Activated CD8-positive, alpha-beta T cell treated with anti-CD3 and anti-CD28 coated beads for 36 hours (primary cell): ENCODE measurements at regions not wholly inside any gene's neighbourhood (a gene's known extent, or its start where the extent isn't known, plus 50 kb on each side); places are given as distances from the start of the nearest gene placed in this dataset.
"Not testable (repeated sequence)": the region's sequence is repeated elsewhere in the genome, so short reads cannot be mapped to it uniquely, and the experiment has no call there.

Source experiments
- ATAC-seq: fragments of 200-7000 bp; cut with Tn5 transposase; one replicate; pipeline ENCODE4 v1.10.0; 2021; ENCODE audit warnings: mild to moderate bottlenecking, moderate library complexity
- CTCF ChIA-PET: fragments of 350-600 bp; sonication (Branson Sonifier 250); formaldehyde crosslinking; loops from one replicate; lab custom pipeline; 2021; ENCODE audit warnings: antibody characterized with exemption; lab: Charles Lee
- POLR2A ChIA-PET: fragments of 350-600 bp; sonication (Branson Sonifier 250); formaldehyde crosslinking; loops from one replicate; lab custom pipeline; 2021; ENCODE audit warnings: antibody characterized with exemption; lab: Charles Lee
- DNase-seq: peaks from one replicate; pipeline ENCODE4 v3.0.0-alpha.2; 2020
- H3K27ac Mint-ChIP-seq: one replicate; pipeline ENCODE4 v1.8.0; 2021; ENCODE audit warnings: mild to moderate bottlenecking, mixed read lengths
- H3K27me3 Mint-ChIP-seq: one replicate; pipeline ENCODE4 v1.8.0; 2021; ENCODE audit warnings: mixed read lengths
- H3K36me3 Mint-ChIP-seq: one replicate; pipeline ENCODE4 v1.8.0; 2021; ENCODE audit warnings: low read depth, mixed read lengths
- H3K4me1 Mint-ChIP-seq: one replicate; pipeline ENCODE4 v1.8.0; 2021; ENCODE audit warnings: low read depth, mixed read lengths
- H3K4me3 Mint-ChIP-seq: one replicate; pipeline ENCODE4 v1.8.0; 2021; ENCODE audit warnings: mild to moderate bottlenecking, moderate library complexity, mixed read lengths
- H3K9me3 Mint-ChIP-seq: one replicate; pipeline ENCODE4 v1.8.0; 2021; ENCODE audit warnings: mixed read lengths
- intact Hi-C: fragments of 100-400 bp; cut with micrococcal nuclease; formaldehyde crosslinking; loops from one replicate; pipeline ENCODE4 v1.10.0; 2022
- TF ChIP-seq, protein P1 (sequence below): fragments of 200-600 bp; IDR thresholded peaks from one replicate; pipeline ENCODE4 v1.8.0; 2022; ENCODE audit warnings: antibody characterized with exemption, mild to moderate bottlenecking

DNA sequence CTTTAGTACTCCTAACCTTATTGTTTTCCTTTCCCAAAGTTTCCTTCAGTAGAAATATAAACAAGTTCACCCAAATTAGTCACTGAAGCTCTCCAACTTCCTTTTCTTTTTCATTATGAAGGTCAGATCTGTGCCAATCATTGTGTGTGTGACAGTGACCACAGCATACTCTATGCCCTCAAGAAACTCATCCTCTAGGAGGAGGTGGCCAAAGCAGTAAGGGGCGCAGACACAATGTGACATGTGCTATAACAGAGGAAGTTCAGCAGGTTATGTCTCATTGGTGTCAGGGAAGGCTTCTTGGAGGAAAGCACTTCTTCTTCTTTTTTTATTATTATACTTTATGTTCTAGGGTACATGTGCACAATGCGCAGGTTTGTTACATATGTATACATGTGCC is 60.0 kb upstream of the PSME4 start:
- intact Hi-C loops = no loop called here
- peaks cover 2% of the 10 kb centered on the region for H3K36me3 Mint-ChIP-seq
- CTCF ChIA-PET = no interaction called here
- no peak overlapping the region for H3K4me3 Mint-ChIP-seq
- no peak overlapping the region for H3K27ac Mint-ChIP-seq
- POLR2A ChIA-PET = no interaction called here
- no peaks in the 10 kb centered on the region for H3K27me3 Mint-ChIP-seq
- H3K4me1 Mint-ChIP-seq = peaks cover 4% of the 10 kb centered on the region
- ATAC-seq (no peak), DNase-seq (no peak)
- TF ChIP-seq, protein P1, sequence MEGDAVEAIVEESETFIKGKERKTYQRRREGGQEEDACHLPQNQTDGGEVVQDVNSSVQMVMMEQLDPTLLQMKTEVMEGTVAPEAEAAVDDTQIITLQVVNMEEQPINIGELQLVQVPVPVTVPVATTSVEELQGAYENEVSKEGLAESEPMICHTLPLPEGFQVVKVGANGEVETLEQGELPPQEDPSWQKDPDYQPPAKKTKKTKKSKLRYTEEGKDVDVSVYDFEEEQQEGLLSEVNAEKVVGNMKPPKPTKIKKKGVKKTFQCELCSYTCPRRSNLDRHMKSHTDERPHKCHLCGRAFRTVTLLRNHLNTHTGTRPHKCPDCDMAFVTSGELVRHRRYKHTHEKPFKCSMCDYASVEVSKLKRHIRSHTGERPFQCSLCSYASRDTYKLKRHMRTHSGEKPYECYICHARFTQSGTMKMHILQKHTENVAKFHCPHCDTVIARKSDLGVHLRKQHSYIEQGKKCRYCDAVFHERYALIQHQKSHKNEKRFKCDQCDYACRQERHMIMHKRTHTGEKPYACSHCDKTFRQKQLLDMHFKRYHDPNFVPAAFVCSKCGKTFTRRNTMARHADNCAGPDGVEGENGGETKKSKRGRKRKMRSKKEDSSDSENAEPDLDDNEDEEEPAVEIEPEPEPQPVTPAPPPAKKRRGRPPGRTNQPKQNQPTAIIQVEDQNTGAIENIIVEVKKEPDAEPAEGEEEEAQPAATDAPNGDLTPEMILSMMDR = no peak
- H3K9me3 Mint-ChIP-seq = no peaks in the 10 kb centered on the region

DNA sequence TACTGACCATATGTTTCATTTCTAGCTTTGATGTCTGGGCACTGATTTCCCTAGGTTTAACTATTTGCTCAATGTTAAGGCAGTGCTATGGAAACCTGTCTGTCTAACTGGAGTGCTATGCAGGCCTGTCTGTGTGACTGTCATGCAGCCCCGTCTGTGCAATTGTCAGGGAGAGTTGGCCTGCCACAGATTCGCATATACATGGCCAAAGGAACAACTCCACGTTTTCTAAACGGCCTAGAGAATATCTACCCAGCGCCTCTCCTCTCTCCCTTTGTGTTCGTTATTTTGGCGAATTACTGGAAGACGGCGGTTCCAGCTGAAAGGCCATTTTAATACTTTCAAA is 59.6 kb upstream of the PSME4 start:
- TF ChIP-seq, protein P1 = no peak
- CTCF ChIA-PET = no interaction called here
- Mint-ChIP-seq H3K9me3 (no peaks in the 10 kb centered on the region), H3K27ac (no peak overlapping the region), H3K36me3 (peaks cover 2% of the 10 kb centered on the region), H3K4me3 (no peak overlapping the region), H3K27me3 (no peaks in the 10 kb centered on the region), H3K4me1 (peaks cover 4% of the 10 kb centered on the region)
- no peak for ATAC-seq
- no peak for DNase-seq
- POLR2A ChIA-PET = no interaction called here
- intact Hi-C loops = no loop called here

DNA sequence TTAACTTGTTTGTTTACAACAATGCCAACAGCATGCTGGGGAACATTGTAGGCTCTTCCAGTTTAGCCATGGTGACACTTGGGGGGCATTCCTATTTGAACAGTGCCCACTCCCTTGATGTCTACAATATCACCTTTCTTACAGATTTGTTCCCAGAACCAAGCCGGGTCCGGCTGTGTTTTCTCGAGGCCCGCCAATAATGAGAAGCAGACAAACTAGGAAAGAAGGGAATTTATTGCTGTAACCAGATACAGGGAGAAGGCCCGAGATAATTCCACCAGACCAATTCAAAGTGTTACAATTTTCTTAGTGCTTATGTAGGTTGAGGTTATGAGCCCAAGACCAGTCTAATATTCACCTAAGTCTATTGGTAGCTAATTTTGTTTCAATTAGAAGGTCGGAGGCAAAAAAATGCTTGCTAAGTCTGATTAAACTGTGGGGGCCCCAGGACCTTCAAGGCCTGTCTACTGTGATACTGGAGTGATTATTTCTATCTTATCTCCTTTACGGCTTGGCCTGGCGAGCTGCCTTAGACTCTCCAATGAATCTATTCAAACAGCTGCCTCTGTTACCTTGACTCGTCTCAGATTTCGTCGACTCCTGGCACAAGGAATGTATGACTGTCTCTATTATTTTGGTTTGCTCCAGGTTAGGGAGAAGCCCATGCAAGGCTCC is 59.1 kb upstream of the PSME4 start:
- DNase-seq (no peak), ATAC-seq (no peak)
- ChIA-PET POLR2A (no interaction called here), CTCF (no interaction called here)
- H3K27me3 Mint-ChIP-seq = no peaks in the 10 kb centered on the region
- no peak overlapping the region for H3K4me3 Mint-ChIP-seq
- H3K9me3 Mint-ChIP-seq = no peaks in the 10 kb centered on the region
- H3K4me1 Mint-ChIP-seq = peaks cover 4% of the 10 kb centered on the region
- peaks cover 2% of the 10 kb centered on the region for H3K36me3 Mint-ChIP-seq
- no peak overlapping the region for H3K27ac Mint-ChIP-seq
- TF ChIP-seq, protein P1 = no peak
- intact Hi-C loops = no loop called here

DNA sequence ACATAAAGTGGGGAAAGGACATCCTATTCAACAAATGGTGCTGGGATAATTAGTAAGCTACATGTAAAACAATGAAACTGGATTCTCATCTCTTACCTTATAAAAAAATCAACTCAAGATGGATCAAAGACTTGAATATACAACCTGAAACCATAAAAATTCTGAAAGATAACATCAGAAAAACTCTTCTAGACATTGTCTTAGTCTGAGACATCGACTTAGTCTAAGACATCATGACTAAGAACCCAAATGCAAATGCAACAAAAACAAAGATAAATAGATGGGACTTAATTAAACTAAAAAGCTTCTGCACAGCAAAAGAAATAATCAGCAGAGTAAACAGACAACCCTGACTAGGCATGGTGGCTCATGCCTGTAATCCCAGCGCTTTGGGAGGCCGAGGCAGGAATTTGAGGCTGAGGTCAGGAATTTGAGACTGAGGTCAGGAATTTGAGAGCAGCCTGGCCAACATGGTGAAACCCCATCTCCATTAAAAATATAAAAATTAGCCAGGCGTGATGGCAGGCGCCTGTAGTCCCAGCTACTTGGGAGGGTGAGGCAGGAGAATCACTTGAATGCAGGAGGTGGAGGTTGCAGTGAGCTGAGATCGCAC is 54.8 kb upstream of the PSME4 start:
- POLR2A ChIA-PET, ATAC-seq, H3K27ac Mint-ChIP-seq: not testable (repeated sequence)

DNA sequence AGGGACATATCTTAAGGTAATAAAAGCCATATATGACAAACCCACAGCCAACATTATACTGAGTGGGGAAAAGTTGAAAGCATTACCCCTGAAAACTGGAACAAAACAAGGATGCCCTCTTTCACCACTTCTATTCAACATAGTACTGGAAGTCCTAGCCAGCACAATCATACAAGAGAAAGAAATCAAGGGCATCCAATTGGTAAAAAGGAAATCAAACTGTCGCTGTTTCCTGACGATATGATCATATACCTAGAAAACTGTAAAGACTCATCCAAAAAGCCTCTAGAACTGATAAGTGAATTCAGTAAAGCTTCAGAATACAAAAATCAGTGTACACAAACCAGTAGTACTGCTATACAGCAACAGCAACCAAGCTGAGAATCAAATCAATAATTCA is 53.8 kb upstream of the PSME4 start:
- intact Hi-C loops = no loop called here
- POLR2A ChIA-PET = no interaction called here
- Mint-ChIP-seq H3K4me1 (no peaks in the 10 kb centered on the region), H3K4me3 (no peak overlapping the region), H3K27me3 (no peaks in the 10 kb centered on the region), H3K27ac (no peak overlapping the region), H3K36me3 (peaks cover 12% of the 10 kb centered on the region), H3K9me3 (peaks cover 7% of the 10 kb centered on the region)
- TF ChIP-seq, protein P1 = no peak
- no peak for ATAC-seq
- DNase-seq = no peak
- CTCF ChIA-PET = no interaction called here

More for the DNA sequence above, 54.8 kb upstream of the PSME4 start:
- H3K36me3 Mint-ChIP-seq = peaks cover 12% of the 10 kb centered on the region
- H3K27me3 Mint-ChIP-seq, H3K4me3 Mint-ChIP-seq, CTCF ChIA-PET, H3K9me3 Mint-ChIP-seq, H3K4me1 Mint-ChIP-seq, intact Hi-C loops, DNase-seq: not testable (repeated sequence)
